SK-N-SH (cell line): ENCODE measurements at regions not wholly inside any gene's neighbourhood (a gene's known extent, or its start where the extent isn't known, plus 50 kb on each side); places are given as distances from the start of the nearest gene placed in this dataset.

ENCODE experiments used
- CTCF ChIA-PET: fragments of 300-600, 350-600 bp; formaldehyde crosslinking; extraction: SDS; loops from one replicate; lab custom pipeline; 2021; lab: Yijun Ruan, JAX
- POLR2A ChIA-PET: fragments of 350-600 bp; sonication (Branson Sonifier 250); formaldehyde crosslinking; extraction: SDS; loops from one replicate; lab custom pipeline; 2020; ENCODE audit warnings: antibody characterized with exemption, inconsistent platforms; lab: Yijun Ruan, JAX
- DNase-seq: peaks from one replicate; pipeline ENCODE4 v3.0.0; 2012
- H2AFZ ChIP-seq: fragments of 200-600 bp; sonication (generic); 2 replicates; pipeline ENCODE4 v1.8.1; 2016; ENCODE audit warnings: antibody characterized with exemption, mild to moderate bottlenecking, low read depth
- H3F3A ChIP-seq: fragments of 200-600 bp; sonication (generic); replicated peaks from 2 replicates; pipeline ENCODE3; 2016; ENCODE audit warnings: antibody characterized with exemption, mild to moderate bottlenecking; ENCODE audit not compliant: insufficient read depth
- H3K27ac ChIP-seq, 2 experiments: fragments of 200-500 bp in 1 of 2; fragments of 200-600 bp in 1 of 2; sonication (Bioruptor generic) in 1 of 2; sonication (generic), shearing (Covaris generic) in 1 of 2; 2 replicates each; pipeline versions ENCODE4 v1.5.1 to v1.6.1; 2014 to 2016; ENCODE audit warnings: low read depth in 2 of 2, inconsistent platforms in 1 of 2, low read length in 1 of 2, mild to moderate bottlenecking in 1 of 2, mixed read lengths in 1 of 2
- H3K27me3 ChIP-seq: fragments of 200-600 bp; sonication (generic), shearing (Covaris generic); 2 replicates; pipeline ENCODE4 v1.6.1; 2016; ENCODE audit warnings: mixed run types; ENCODE audit not compliant: insufficient read depth
- H3K36me3 ChIP-seq, 2 experiments: fragments of 200-500 bp in 1 of 2; fragments of 200-600 bp in 1 of 2; sonication (Bioruptor generic) in 1 of 2; sonication (generic) in 1 of 2; replicated peaks in 1 of 2; 2 replicates each; pipeline versions ENCODE3 to v1.5.1; 2014 to 2016; ENCODE audit warnings: low read length in 1 of 2, mild to moderate bottlenecking in 1 of 2; ENCODE audit not compliant: insufficient read depth in 2 of 2, control insufficient read depth in 1 of 2
- H3K4me1 ChIP-seq, 2 experiments: fragments of 200-500 bp in 1 of 2; fragments of 200-600 bp in 1 of 2; sonication (Bioruptor generic) in 1 of 2; sonication (generic), shearing (Covaris generic) in 1 of 2; 2 replicates each; pipeline versions ENCODE4 v1.5.1 to v1.6.1; 2014 to 2016; ENCODE audit warnings: low read depth in 1 of 2, low read length in 1 of 2, mixed run types in 1 of 2; ENCODE audit not compliant: insufficient read depth in 2 of 2, control insufficient read depth in 1 of 2
- H3K4me2 ChIP-seq: fragments of 200-600 bp; sonication (generic), shearing (Covaris generic); 2 replicates; pipeline ENCODE4 v1.6.1; 2017; ENCODE audit warnings: mixed run types
- H3K4me3 ChIP-seq, 2 experiments: fragments of 200-500 bp in 1 of 2; fragments of 200-600 bp in 1 of 2; sonication (Bioruptor generic) in 1 of 2; sonication (generic), shearing (Covaris generic) in 1 of 2; 2 replicates each; pipeline versions ENCODE4 v1.5.1 to v1.8.1; 2014 to 2016; ENCODE audit warnings: low read depth in 2 of 2, inconsistent platforms in 1 of 2, low read length in 1 of 2, mild to moderate bottlenecking in 1 of 2, mixed read lengths in 1 of 2, moderate library complexity in 1 of 2
- H3K79me2 ChIP-seq: fragments of 200-600 bp; sonication (generic); 2 replicates; pipeline ENCODE4 v1.8.1; 2017; ENCODE audit warnings: mild to moderate bottlenecking; ENCODE audit not compliant: insufficient read depth
- H3K9ac ChIP-seq: fragments of 200-600 bp; sonication (generic); 2 replicates; pipeline ENCODE4 v1.6.1; 2017; ENCODE audit warnings: mixed run types
- H3K9me2 ChIP-seq: fragments of 200-600 bp; sonication (generic); 2 replicates; pipeline ENCODE4 v1.6.1; 2017; ENCODE audit warnings: mixed run types
- H3K9me3 ChIP-seq: fragments of 200-600 bp; sonication (generic); 2 replicates; pipeline ENCODE4 v1.6.1; 2017; ENCODE audit warnings: mixed run types, mild to moderate bottlenecking, moderate library complexity
- H4K20me1 ChIP-seq: fragments of 200-600 bp; sonication (generic); 2 replicates; pipeline ENCODE4 v1.6.1; 2017; ENCODE audit warnings: mild to moderate bottlenecking, mixed run types; ENCODE audit not compliant: insufficient read depth
- CTCF ChIP-seq: fragments of 200-600 bp; sonication (generic); IDR thresholded peaks from 2 replicates; pipeline ENCODE4 v1.6.1; 2017; ENCODE audit warnings: antibody characterized with exemption, mild to moderate bottlenecking, moderate library complexity
- FOXM1 ChIP-seq: IDR thresholded peaks from 2 replicates; pipeline ENCODE4 v1.4.0; 2012; ENCODE audit warnings: low read depth, mild to moderate bottlenecking
- GATA2 ChIP-seq: sonication (generic); formaldehyde crosslinking; IDR thresholded peaks from 2 replicates; pipeline ENCODE4 v1.5.0; 2020; ENCODE audit warnings: mild to moderate bottlenecking, missing genetic modification reagents
- JUND ChIP-seq: IDR thresholded peaks from 2 replicates; pipeline ENCODE4 v1.4.0; 2012
- MXI1 ChIP-seq: IDR thresholded peaks from 2 replicates; pipeline ENCODE4 v1.6.1; 2012; ENCODE audit warnings: mild to moderate bottlenecking, low read depth, low read length, improper control_type of control experiment
- NFIC ChIP-seq: IDR thresholded peaks from 2 replicates; pipeline ENCODE4 v1.4.0; 2012; ENCODE audit warnings: borderline replicate concordance
- NRF1 ChIP-seq: IDR thresholded peaks from 2 replicates; pipeline ENCODE4 v1.6.1; 2012; ENCODE audit warnings: low read depth, mild to moderate bottlenecking, low read length
- PBX3 ChIP-seq: IDR thresholded peaks from 2 replicates; pipeline ENCODE4; 2012
- RAD21 ChIP-seq: IDR thresholded peaks from 2 replicates; pipeline ENCODE4 v1.6.1; 2012; ENCODE audit warnings: mild to moderate bottlenecking, low read length
- RCOR1 ChIP-seq: fragments of 150-350 bp; IDR thresholded peaks from 2 replicates; pipeline ENCODE4 v1.6.1; 2017; ENCODE audit warnings: antibody characterized with exemption, low read length
- REST ChIP-seq: IDR thresholded peaks from 2 replicates; pipeline ENCODE4 v1.6.1; 2012; ENCODE audit warnings: mild to moderate bottlenecking, low read depth, low read length, moderate library complexity
- RFX5 ChIP-seq: IDR thresholded peaks from 2 replicates; pipeline ENCODE4 v1.6.1; 2012; ENCODE audit warnings: mild to moderate bottlenecking, improper control_type of control experiment, low read length
- RXRA ChIP-seq: IDR thresholded peaks from 2 replicates; pipeline ENCODE4 v1.4.0; 2012; ENCODE audit warnings: low read depth, mild to moderate bottlenecking, borderline replicate concordance
- SMC3 ChIP-seq: IDR thresholded peaks from 2 replicates; pipeline ENCODE4 v1.6.1; 2012; ENCODE audit warnings: low read depth, low read length, improper control_type of control experiment
- TCF12 ChIP-seq: IDR thresholded peaks from 2 replicates; pipeline ENCODE4 v1.4.0; 2012
- TEAD4 ChIP-seq: IDR thresholded peaks from 2 replicates; pipeline ENCODE4 v1.4.0; 2012; ENCODE audit warnings: mild to moderate bottlenecking, borderline replicate concordance; ENCODE audit not compliant: insufficient read depth
- USF2 ChIP-seq: fragments of 150-350 bp; IDR thresholded peaks from 2 replicates; pipeline ENCODE4 v1.6.1; 2017; ENCODE audit warnings: antibody characterized with exemption, low read length, low read depth, borderline replicate concordance
- ZBTB33 ChIP-seq: IDR thresholded peaks from 2 replicates; pipeline ENCODE4 v1.4.0; 2012; ENCODE audit warnings: low read depth, borderline replicate concordance

- no peak for DNase-seq
- Histone ChIP-seq H3K79me2 (no peaks in the 10 kb centered on the region), H2AFZ (no peak overlapping the region), H3K9ac (no peak overlapping the region), H3F3A (no peaks in the 10 kb centered on the region), H3K27ac (no peak overlapping the region), H4K20me1 (no peaks in the 10 kb centered on the region), H3K9me3 (no peaks in the 10 kb centered on the region), H3K4me3 (no peak overlapping the region), H3K36me3 (no peaks in the 10 kb centered on the region), H3K4me1 (no peaks in the 10 kb centered on the region; a peak in 1 of 4 replicates), H3K9me2 (no peaks in the 10 kb centered on the region), H3K4me2 (no peak overlapping the region), H3K27me3 (no peaks in the 10 kb centered on the region)
- TF ChIP-seq JUND (no peak), FOXM1 (no peak), RCOR1 (no peak), RFX5 (no peak), ZBTB33 (no peak), MXI1 (no peak), NRF1 (no peak), USF2 (no peak), REST (no peak), GATA2 (CRISPR knock-in tag) (no peak), TCF12 (no peak), RXRA (no peak), TEAD4 (no peak), SMC3 (no peak), CTCF (no peak), NFIC (no peak), RAD21 (no peak), PBX3 (no peak)
- ChIA-PET CTCF (interaction anchor here (4.1 kb wide), 1 partner anchor 19 kb away, joined by 25 read pairs; no protein-coding TSS in a partner anchor), POLR2A (no interaction called here)
These were observed 218.6 kb upstream of the DCN start for GRCh38 chr12:91401190-91401589.
